ENCODE measurements at regions not wholly inside any gene's neighbourhood (a gene's known extent, or its start where the extent isn't known, plus 50 kb on each side); places are given as distances from the start of the nearest gene placed in this dataset.

GRCh38 chr10:128222332-128222849 lies 96.2 kb upstream of the MKI67 start:
- DNase-seq = no peak

- DNase-seq = no peak
Measured at GRCh38 chr10:128230401-128230800, 104.2 kb upstream of the MKI67 start.

DNA sequence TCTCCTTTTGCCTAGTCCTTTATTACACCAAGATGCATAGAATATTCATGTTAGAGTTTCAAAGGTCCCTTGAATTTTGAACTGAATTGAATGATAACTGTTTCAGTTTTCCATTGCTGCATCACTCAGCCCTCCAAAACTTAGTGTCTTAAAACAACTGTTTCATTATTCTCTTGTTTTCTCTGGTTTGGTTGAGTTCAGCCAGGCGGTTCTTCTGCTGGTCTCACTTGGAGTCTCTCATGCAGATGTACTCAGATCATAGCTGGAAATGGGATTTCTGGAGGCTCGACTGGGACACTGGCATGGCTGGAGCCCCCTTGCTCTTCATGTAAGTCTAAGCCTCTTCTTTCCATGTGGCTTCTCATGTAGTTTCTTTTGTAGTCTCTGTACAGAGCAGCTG lies 107.2 kb upstream of the MKI67 start:
- DNase-seq = no peak

DNA sequence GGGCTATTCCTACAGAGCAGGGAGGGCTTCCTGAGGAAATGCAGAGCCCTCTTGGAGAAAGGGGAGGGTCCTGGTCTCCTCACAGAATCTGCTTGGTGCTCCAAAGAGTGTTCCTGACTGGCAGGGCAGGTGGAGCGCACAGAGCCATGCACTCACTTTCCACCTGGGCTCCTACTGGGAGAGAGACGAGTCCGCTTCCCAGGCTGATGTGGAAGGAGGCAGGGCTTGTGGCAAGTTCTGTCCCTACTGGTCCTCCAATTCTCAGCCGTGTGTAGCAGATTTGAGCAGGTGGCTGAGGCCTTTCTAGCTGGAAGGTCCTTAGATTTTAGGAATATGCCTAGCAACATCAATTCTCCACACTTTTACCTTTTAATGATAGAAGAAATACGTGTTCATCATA lies 111.5 kb upstream of the MKI67 start:
- no peak for DNase-seq

DNA sequence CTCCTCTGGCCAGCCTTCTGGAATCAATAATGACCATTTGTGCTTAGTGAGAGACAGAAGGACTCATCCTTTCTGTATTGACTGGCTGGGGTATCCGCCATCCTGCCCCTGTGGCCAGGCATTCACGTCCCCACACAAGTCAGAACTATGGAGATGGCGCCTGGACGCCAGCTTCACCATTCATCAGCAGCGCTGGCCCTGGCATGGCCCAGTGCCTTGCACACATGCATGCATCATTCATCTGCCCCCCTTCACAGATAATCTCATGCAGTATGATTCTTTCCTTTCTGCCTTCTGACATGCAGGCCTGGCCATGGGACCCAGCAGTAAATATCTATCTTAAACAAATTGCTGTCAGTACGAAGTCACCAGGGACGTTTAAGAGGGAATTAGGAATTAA lies 114.8 kb upstream of the MKI67 start:
- DNase-seq = no peak

- DNase-seq = no peak
Measured at GRCh38 chr10:128242641-128243040, 116.4 kb upstream of the MKI67 start.

- no peak for DNase-seq
Measured at GRCh38 chr10:128245026-128245425, 118.8 kb upstream of the MKI67 start.

- no peak for DNase-seq
Measured at GRCh38 chr10:128247576-128247975, 121.4 kb upstream of the MKI67 start.

GRCh38 chr10:128254476-128254875 lies 128.3 kb upstream of the MKI67 start:
- DNase-seq = no peak

DNA sequence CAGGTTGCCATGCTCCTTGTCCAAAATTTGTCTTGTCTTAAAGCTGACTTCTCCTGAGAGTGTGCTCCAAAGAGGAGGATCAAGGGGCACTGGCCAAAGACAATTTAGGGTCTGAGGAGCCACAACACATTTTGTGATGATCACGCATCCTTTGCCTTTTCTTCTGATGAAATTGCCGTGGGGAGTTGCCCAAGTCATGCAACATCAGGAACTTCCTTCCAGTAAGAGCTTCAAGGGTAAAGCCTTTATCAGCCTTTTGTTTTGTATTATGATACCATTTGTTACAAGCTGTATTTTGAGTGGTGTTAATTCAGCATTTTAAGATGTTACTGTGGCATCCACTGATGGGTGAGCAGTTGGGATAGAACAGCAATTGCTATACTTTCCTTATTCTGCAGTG lies 131.2 kb upstream of the MKI67 start:
- no peak for DNase-seq

DNA sequence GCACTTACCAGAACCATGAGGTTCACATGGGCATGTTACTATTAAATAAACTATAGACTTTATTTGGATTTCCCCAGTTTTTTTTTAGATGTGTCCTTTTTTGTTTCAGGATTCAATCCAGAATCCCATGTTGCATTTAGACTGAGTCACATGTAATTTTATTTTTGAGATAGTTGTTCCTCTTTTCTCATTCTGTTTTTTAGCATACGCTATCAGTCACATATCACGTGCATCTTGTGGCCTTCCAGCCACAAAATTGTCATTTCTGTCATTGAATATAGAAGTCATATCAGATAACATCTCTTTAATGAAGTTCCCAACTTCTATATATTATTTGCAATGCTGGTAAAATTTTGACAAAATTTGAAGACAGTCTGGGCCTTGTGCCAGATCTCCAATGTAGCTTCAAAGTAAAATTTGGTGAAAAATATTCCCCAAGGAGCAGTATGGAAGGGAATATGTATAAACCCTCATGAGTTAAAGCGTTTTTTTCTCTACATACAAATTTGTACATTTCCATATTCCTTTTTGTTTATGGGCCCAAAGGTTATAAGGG lies 132.3 kb upstream of the MKI67 start:
- DNase-seq = no peak

DNA sequence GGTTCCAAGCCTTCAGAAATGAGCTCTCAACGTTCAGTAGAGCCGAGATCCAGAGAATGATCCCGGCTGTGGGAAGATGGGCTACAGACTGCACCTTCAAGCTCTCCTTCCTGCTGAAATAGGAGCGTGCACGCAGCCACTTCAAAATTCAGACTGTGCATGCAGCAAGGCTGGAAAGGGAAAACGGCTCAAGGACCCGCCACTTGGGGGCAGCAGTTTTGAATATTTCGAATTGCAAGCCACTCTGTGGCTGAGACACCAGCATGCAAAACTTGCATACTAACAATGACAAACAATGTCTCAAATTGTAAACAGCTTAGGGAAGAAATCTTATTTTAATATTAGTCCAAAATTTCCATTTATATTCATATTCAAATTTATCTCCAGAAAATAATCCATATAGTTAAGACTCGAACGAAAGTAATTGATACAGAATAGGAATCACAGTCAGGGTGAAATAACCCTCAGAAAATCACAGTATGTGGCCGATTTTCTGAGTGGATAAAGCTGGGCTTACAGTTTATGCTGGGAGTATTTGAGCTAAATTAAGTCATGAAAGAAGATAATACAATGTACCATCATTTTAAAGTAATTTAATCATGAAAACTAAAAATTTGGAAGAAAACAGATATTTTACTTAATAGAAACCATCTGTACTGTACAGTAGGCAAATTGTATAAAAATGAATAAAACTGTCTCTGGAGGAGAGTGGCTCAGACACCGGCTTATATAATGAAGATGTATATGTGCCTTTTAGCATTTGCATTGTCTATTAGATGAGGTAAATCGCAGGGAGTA lies 137.9 kb upstream of the MKI67 start:
- peak; percentile 13 to 33 for DNase-seq

GRCh38 chr10:128265596-128265995 lies 139.4 kb upstream of the MKI67 start:
- no peak for DNase-seq

- no peak for DNase-seq
Measured at GRCh38 chr10:128267581-128267980, 141.4 kb upstream of the MKI67 start.

DNA sequence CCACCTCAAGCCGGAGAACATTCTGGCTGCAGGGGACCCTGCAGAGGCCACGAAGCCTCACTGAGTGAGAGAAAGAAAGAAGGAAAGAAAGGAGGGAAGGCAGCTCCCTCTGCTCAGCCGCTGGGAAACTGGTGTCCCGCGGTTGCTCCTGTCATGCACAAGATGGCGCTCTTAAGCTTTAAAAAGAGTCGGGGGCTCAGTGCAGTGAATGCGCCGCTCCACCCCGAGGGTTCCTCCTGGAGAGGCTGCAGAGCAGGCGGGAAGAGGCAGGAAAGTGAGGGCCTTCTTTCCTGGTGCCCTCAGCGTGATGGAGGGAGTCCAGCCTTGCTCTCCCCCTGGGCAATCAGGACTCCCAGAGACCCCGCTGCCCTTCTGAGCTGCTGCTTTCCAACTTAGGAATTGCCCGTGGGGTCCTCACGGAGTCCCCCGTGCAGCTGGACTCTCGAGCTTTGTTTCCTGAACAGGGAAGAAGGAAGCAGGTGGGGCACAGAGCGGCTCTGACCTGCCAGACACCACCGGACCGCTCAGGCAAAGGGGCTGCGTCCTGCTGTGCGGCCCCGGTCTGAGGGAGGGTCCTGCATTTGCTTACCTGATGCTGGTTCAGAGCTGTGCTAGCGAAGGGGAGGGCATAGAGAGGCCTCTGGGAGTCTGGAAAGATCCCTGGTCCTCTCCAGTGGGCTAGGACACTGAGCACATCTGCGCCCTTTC lies 141.9 kb upstream of the MKI67 start:
- no peak for DNase-seq

DNA sequence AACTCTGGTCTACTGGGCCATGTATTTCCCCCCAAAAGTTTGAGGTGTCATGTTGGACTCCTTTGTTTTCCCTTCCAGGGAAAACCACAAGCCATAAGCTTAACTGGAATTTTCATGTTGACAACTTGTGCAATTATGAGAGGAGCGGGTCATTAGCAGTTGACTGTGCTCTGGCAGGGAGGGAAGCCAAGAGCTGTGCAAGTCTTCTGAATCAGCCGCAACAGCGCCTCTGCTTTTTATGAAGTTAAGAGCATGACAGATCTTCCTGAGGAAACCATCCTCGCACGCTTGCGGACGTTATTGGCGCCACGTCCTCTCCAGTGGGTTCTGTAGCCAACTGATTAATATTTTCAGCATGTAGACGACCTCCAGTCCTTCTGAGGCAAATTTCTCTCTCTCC lies 148.7 kb upstream of the MKI67 start:
- no peak for DNase-seq

DNA sequence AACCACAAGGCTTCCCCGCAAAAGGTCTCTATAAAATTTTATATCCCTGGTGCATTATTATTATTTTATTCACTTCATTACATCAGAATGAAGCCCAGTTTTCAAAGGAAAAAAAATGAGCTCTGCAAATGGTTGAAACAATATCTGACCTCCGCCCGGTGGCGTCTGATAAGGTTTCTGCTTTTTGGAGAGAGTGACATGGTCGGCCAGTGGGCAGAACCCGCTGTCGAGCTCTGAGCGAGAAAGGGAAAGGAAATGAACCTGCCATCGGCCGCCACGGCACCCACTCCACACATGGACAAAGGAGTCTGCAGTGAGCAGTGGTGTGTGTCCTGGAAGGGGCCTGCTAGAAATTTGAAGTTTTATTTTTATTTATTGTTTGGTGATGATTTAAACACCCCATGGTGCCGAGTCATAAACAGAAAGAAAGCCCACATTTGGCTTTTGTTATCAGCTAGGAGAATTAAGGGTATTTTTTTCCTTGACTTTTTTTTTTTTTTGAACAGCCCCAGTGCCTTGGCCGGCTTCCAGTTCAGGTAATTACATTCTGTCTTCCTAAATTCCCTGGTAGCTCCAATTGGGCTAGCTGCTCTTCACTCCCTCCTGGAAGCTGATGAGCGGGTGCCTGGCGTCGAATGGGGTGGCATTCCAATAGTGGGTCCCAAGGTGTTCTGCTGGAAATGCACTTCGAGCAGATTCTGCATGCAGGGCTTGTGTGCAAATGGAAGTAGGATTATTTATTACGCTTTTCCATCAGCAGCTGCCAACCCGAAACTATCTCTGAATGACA lies 149.4 kb upstream of the MKI67 start:
- no peak for DNase-seq

GRCh38 chr10:128277267-128277840 lies 151.1 kb upstream of the MKI67 start:
- DNase-seq = no peak

GRCh38 chr10:128278362-128278761 lies 152.1 kb upstream of the MKI67 start:
- DNase-seq = no peak

DNA sequence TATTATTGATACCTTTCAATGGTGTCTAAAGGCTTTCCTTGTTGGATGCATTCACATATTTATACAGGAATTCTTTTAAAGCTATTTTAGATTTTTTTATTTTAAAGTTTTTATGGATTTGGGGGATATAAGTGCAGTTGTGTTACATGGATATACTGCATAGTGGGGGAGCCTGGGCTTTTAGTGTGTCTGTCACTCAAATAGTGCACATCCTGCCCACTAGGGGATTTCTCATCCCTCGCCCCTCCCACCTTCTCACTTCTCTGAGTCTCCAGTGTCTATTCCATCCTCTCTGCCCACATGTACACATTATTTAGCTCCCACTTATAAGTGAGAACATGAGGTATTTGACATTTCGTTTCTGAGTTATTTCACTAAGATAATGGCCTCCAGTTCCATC lies 154.0 kb upstream of the MKI67 start:
- DNase-seq = no peak

DNA sequence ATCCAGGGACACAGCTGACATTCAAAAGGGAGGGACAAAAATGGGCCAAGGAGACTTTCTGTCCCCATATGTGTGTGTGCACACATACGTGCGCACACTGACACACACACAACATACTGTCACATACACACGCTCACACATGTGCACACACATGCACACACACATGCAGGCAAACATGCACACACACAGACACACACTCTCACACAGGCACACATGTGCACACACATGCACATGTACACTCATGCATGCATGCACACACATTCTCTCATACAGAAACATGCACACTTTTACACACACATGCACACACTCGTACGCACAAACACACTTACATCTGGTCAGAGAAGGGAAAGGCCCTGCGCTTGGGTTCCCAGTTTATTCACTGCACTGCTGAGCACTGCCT lies 155.1 kb upstream of the MKI67 start:
- no peak for DNase-seq

- DNase-seq = no peak
Measured at GRCh38 chr10:128281861-128282260, 155.6 kb upstream of the MKI67 start.

Measured in activated CD4-positive, alpha-beta T cell treated with anti-CD3 and anti-CD28 coated beads for 4 hours (primary cell).